GM18909 (cell line): ENCODE measurements at regions not wholly inside any gene's neighbourhood (a gene's known extent, or its start where the extent isn't known, plus 50 kb on each side); places are given as distances from the start of the nearest gene placed in this dataset.

ENCODE experiments used
- ATAC-seq: cut with Tn5 transposase; IDR thresholded peaks from one replicate; pipeline ENCODE4 v1.9.1; 2021; ENCODE audit warnings: mild to moderate bottlenecking; ENCODE audit not compliant: unreplicated experiment, poor library complexity

DNA sequence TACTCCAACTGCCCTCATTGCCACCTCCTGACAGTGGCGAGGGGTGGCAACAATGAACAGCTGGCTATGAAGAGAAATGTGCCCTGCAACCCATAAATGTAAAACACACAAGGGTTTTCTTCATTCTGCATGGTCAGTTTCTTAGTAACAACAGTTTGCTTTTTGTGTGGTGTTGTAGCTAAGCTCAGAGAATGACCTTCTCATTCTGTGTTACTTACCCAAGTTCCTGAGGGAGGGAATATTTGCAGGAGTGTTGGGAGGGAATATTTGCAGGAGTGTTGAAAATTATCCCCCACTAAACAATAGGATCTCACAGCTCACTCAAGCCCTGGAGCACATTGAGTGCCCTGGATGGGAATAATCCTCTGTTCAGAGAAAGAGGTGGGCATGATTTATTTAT lies 456.4 kb upstream of the CDH4 start:
- ATAC-seq = no peak

DNA sequence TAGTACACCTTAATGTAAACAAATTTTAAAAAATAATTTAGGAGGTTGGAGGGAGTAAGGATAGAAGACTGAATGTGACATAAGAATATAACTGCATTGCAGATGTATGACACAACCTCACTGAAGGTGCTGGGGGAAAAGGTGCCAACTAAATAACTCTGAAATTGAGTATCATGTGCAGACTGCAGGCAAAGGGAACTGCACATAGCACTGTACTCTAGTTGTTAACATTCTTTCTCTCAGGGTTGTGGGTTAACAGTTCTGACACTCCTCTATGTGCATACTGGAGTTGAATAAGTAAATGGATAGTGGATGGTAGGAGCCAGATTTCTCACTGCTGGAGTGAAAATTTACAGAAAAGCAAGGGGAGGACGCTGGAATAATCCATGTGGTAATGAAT lies 451.9 kb upstream of the CDH4 start:
- ATAC-seq = no peak

DNA sequence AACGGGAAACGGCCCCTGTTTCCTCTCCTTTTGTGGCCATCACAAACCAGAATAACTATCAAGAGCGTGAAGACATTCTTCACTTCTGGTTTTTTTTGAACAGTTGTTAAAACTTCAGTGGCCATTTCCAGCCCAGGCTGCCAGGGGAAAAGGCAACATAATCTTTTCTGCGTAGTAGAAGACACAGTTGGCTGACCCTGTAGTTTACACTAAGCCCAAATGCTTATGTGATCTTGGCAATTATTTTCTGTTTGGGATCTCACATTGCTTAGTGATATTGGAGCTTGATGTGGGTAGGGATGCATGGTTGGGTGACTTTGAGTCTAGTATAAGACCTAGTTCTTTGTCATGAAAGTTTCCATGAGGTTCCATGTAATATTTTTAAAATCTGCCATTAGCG lies 449.4 kb upstream of the CDH4 start:
- no peak for ATAC-seq

DNA sequence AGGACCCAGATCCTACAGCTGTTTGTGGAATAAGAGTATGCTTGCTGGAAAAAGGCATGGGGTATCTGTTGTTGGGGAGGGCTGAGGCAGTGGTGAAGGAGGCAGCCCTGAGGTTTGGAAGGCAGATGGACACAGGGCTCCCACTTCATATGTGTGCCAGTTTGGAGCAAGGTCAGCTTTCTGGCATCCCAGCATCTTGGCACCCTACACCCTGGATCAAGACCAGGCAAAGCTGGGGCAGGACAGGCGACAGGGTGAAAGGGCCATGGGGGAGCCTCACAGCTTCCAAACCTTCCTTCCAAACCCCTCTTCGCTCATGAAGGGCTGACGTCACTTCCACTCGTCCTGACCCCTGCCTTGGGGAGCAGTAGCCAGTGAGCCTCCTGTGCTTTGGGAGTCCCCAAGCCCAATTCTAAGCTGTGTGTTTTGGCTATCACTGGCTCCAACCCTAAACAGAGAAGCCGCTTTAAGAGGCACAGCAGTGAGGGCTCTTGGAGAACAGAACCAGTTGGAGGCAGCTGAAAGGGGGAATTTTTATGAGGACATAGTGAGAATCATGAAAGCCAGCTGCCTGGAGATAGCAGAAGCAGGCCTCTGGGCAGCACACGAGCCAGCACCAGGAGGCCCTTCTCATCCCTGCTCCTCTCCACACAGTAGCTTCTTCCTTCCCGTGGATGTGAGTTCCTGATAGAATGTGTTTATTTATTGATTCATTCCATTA lies 448.6 kb upstream of the CDH4 start:
- no peak for ATAC-seq

GRCh38 chr20:60804240-60804917 lies 447.7 kb upstream of the CDH4 start:
- ATAC-seq = no peak

DNA sequence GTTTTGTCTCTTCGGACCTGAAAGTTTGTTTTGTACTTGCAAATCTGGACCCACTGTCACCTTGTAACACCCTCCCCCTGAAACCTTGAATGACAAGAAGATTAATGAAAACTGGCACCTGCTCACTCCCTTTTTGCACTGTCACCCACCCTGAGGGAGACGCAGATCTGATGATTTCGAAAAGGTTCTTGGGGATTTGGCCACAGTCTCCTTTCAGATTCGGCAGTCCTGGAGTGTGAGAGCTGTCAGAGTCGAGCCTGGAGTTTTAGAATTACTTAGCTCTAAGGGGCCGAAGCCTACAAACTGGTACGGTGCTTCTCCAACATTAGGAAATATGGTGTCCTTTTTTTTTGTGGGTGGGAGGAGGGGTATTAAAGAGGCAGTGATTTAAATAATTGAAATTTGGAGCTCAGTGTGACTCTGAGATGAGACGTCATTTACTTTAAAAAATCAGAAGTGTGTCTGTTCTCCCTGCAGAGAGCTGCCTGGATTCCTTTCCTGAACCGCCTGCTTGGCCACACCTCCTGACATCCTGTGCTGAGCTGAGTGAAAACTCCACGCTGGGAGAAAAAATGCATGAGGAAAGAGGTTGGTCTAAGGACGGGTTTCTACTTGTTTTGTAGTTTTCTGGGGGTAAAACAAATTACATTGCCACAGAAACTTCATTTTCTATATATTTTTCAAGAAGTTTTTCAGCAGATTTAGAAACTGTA lies 447.0 kb upstream of the CDH4 start:
- no peak for ATAC-seq

- ATAC-seq = no peak
Measured at GRCh38 chr20:60806354-60806753, 445.7 kb upstream of the CDH4 start.

DNA sequence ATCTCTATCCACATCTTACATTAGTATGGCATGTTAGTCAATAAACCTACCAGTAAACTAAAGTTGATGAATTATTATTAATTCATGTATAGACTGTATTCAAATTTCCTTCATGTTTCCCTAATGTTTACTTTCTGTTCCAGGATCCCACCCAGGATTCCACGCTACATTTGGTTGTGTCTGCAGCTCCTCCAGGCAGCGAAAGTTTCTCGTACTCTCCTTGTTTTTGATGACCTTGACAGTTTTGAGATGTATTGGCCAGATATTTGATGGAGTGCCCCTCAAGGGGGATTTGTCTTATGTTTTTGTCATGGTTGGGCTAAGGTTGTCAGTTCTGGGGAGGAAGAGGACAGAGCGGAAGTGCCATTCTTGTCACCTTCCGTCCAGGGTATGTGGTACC lies 445.2 kb upstream of the CDH4 start:
- no peak for ATAC-seq

- ATAC-seq = no peak
Measured at GRCh38 chr20:60808003-60808672, 443.9 kb upstream of the CDH4 start.

DNA sequence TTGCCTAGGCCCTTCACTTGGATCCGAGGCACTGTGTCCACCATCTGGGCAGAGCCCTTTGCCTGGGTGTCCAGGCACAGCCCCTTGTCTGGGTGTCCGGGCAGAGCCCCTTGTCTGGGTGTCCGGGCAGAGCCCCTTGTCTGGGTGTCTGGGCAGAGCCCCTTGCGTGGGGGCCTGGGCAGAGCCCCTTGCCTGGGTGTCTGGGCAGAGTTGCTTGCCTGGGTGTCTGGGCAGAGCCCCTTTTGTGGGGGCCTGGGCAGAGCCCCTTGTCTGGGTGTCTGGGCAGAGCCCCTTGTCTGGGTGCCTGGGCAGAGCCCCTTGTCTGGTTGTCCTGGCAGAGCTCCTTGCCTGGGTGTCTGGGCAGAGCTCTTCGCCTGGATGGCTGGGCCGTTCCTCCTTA lies 443.4 kb upstream of the CDH4 start:
- no peak for ATAC-seq

DNA sequence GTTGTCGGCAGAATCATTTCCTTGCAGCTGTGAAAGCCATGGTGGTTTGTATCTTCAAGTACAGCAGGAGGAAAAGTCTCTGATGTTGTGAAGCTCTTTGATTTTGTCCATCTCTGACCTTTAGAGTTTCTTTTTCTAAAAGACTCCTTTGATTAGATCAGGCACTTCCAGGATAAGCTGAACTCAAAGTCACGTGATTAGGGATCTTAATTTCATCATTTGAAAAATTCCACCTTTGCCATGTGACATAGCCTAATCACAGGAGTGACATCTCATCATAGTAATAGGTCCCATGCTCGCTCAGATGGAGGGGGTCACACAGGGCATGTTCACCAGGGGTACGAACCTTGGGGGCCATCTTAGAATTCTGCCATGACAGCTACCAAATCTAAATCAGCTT lies 441.5 kb upstream of the CDH4 start:
- ATAC-seq = no peak

DNA sequence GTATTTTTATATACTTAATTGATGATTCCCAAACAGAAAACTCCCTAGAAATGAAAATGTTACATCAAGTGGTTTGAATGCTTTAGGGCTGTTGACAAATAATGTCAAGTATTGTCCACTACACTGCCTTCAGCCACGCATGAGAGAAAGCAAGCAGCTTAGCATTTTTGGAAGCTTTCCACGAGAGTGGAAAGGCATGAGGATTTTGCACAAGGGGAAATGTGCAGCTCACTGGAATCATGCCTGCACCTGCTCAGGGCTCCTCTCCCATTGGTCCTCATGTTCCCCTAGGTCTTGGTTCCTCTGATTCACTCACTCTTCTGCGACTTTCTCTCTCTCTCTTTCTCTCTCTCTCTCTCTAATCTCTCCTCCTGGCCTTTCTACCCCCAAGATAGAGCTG lies 439.5 kb upstream of the CDH4 start:
- no peak for ATAC-seq

- no peak for ATAC-seq
Measured at GRCh38 chr20:60813066-60813465, 439.0 kb upstream of the CDH4 start.

GRCh38 chr20:60815656-60816055 lies 436.4 kb upstream of the CDH4 start:
- no peak for ATAC-seq

DNA sequence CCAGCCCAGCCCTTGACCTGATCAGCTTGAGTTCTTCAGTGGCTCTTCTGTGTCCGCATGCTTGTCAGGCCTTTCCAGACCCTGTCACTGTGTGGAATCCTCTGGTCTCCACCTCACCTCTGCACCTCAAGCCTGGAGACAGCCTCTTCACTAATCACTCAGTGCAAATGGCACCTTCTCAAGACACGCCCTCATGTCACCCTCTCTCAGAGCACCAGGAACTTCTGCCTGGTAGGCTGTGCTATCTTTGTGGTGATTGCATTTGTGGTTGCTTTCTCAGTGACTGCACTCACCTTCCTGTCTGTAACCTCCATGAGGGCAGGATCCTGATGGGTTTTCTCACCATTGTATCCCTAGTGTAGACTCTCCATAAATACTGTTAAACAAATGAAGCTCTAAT lies 435.2 kb upstream of the CDH4 start:
- no peak for ATAC-seq

DNA sequence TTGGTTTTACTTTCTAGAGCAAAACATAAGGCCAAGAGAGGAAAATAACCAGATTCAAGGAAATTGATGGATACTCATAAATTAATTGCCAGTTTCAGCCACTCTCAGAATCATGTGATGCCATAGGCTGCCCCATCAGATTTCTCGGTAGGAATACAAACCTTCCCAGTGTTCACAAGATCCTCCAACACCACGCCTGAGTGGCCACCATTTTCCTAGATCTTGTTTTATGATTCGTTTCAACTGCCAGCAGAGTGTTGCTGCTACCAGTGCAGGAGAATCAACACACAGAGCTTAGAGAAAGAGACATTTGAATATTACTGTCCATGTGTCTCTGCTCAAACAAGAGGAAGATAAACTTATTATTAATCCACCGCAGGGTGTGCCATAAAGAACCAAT lies 434.2 kb upstream of the CDH4 start:
- no peak for ATAC-seq

GRCh38 chr20:60819511-60819910 lies 432.6 kb upstream of the CDH4 start:
- ATAC-seq = no peak

DNA sequence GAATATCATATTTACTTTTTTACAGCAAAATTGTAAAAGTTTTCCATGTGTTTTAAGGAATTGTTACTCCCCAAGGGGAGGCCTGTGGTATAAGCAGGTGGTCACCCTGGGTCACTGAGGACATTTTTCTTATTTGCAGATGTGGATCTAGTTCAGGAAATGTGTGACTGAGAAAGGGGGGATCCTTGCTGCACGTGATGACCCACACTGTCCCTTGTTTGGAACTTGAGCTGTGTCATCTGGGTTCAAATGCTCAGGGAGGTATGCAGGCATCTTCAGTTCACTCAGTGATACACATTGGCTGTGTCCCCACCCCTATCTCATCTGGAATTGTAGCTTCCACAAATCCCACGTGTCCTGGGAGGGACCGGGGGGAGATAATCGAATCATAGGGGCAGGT lies 431.9 kb upstream of the CDH4 start:
- no peak for ATAC-seq

GRCh38 chr20:60820918-60821317 lies 431.1 kb upstream of the CDH4 start:
- no peak for ATAC-seq

DNA sequence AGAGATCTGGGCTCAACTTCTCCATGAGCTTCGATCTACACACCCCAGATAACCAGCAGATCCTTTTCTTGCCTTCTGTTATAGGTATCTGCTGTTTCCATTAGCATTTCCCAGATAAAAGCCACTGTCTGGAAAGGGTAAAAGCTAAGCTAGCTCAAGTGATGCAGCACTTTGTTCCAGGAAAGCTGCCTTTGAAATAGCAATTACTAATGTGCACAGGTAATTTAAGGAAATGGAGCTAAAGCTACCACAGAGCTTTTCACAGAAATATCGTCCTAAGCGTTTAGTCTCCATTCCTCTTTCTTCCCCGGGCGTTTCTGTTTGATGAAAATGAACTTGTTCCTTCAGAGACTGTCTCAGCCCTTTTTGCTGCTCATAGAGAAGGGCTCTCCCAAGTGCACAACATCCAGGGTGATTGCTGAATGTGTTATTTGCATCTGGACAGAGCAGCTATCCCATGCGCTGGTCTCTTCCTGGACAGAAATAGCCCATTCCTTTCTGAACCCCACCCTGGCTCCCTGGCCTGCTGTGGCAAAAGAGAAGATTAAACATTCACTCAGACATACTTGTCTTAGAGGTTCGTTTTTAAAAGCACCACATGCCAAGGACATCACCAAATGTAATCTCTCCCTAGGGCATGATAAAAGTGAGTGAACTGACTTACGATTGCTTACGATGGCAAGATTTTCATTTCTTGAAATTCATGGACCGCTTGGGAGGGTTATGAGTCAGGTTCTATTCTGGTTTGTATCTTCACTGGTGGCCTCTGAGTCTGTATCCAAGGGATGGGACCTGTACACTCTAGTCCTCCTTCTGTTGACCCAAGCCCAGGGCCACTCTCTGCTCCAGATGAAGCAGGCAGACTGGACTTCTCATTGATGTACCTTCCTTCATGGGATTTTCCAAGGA lies 429.1 kb upstream of the CDH4 start:
- ATAC-seq = no peak
